H9 (cell line): ENCODE measurements at regions not wholly inside any gene's neighbourhood (a gene's known extent, or its start where the extent isn't known, plus 50 kb on each side); places are given as distances from the start of the nearest gene placed in this dataset.

Source experiments
- DNase-seq: peaks from one replicate; pipeline ENCODE4 v3.0.0-alpha.2; 2017
- H2AFZ ChIP-seq: one replicate; pipeline ENCODE4 v1.6.1; 2013; ENCODE audit warnings: mild to moderate bottlenecking, low read length, control low read depth, moderate library complexity
- H2AK5ac ChIP-seq: 2 replicates; pipeline ENCODE4 v1.6.1; 2013; ENCODE audit warnings: low read length, control low read depth, mixed read lengths; ENCODE audit not compliant: insufficient read length
- H2BK120ac ChIP-seq: one replicate; pipeline ENCODE4 v1.6.1; 2013; ENCODE audit warnings: low read depth, mild to moderate bottlenecking, low read length, control low read depth, inconsistent platforms; ENCODE audit not compliant: poor library complexity, severe bottlenecking
- H2BK12ac ChIP-seq: 2 replicates; pipeline ENCODE4 v1.6.1; 2013; ENCODE audit warnings: low read length, control low read depth, mixed read lengths, low read depth; ENCODE audit not compliant: insufficient read length
- H2BK15ac ChIP-seq: 2 replicates; pipeline ENCODE4 v1.6.1; 2013; ENCODE audit warnings: low read depth, low read length, control low read depth
- H2BK20ac ChIP-seq: one replicate; pipeline ENCODE4 v1.6.1; 2013; ENCODE audit warnings: low read depth, mild to moderate bottlenecking, low read length, control low read depth, inconsistent platforms; ENCODE audit not compliant: poor library complexity, severe bottlenecking
- H2BK5ac ChIP-seq: 2 replicates; pipeline ENCODE4 v1.6.1; 2013; ENCODE audit warnings: low read length, control low read depth, mixed read lengths; ENCODE audit not compliant: insufficient read length
- H3K14ac ChIP-seq: 2 replicates; pipeline ENCODE4 v1.6.1; 2013; ENCODE audit warnings: low read length, control low read depth; ENCODE audit not compliant: insufficient read depth
- H3K18ac ChIP-seq: 2 replicates; pipeline ENCODE4 v1.6.1; 2013; ENCODE audit warnings: low read depth, mild to moderate bottlenecking, mixed read lengths, low read length, control low read depth; ENCODE audit not compliant: insufficient read length
- H3K23ac ChIP-seq: 2 replicates; pipeline ENCODE4 v1.6.1; 2013; ENCODE audit warnings: low read length, control low read depth, mixed read lengths, low read depth; ENCODE audit not compliant: insufficient read length
- H3K23me2 ChIP-seq: 2 replicates; pipeline ENCODE4 v1.6.1; 2013; ENCODE audit warnings: low read depth, mild to moderate bottlenecking, mixed read lengths, low read length, control low read depth; ENCODE audit not compliant: insufficient read length, poor library complexity, severe bottlenecking
- H3K27ac ChIP-seq: 2 replicates; pipeline ENCODE4 v1.5.1; 2013; ENCODE audit warnings: low read length, control low read depth, mixed read lengths, low read depth; ENCODE audit not compliant: insufficient read length
- H3K27me3 ChIP-seq: 2 replicates; pipeline ENCODE4 v1.6.1; 2013; ENCODE audit warnings: low read length, control low read depth, inconsistent platforms; ENCODE audit not compliant: insufficient read depth
- H3K4ac ChIP-seq: 2 replicates; pipeline ENCODE4 v1.6.1; 2013; ENCODE audit warnings: low read depth, mild to moderate bottlenecking, control low read depth, inconsistent platforms, low read length, moderate library complexity
- H3K4me1 ChIP-seq: 2 replicates; pipeline ENCODE4 v1.6.1; 2013; ENCODE audit warnings: low read length, control low read depth, inconsistent platforms; ENCODE audit not compliant: insufficient read depth
- H3K4me2 ChIP-seq: 2 replicates; pipeline ENCODE4 v1.6.1; 2013; ENCODE audit warnings: low read length, control low read depth, mixed read lengths; ENCODE audit not compliant: insufficient read length, insufficient read depth
- H3K56ac ChIP-seq: 2 replicates; pipeline ENCODE4 v1.6.1; 2013; ENCODE audit warnings: low read depth, mild to moderate bottlenecking, mixed read lengths, low read length, control low read depth; ENCODE audit not compliant: insufficient read length
- H3K79me1 ChIP-seq: 2 replicates; pipeline ENCODE4 v1.6.1; 2013; ENCODE audit warnings: low read depth, mild to moderate bottlenecking, moderate library complexity, low read length, control low read depth, inconsistent platforms; ENCODE audit not compliant: insufficient read depth, poor library complexity, severe bottlenecking
- H3K79me2 ChIP-seq: 2 replicates; pipeline ENCODE4 v1.6.1; 2013; ENCODE audit warnings: low read length, control low read depth, inconsistent platforms; ENCODE audit not compliant: insufficient read depth
- H3K9ac ChIP-seq: 2 replicates; pipeline ENCODE4 v1.6.1; 2013; ENCODE audit warnings: low read length, control low read depth, mixed read lengths; ENCODE audit not compliant: insufficient read length; ENCODE audit errors: extremely low read depth
- H3K9me3 ChIP-seq: one replicate; pipeline ENCODE4 v1.6.1; 2013; ENCODE audit warnings: low read depth, low read length, inconsistent platforms; ENCODE audit not compliant: control insufficient read depth
- H3T11ph ChIP-seq: one replicate; pipeline ENCODE4 v1.6.1; 2013; ENCODE audit warnings: mild to moderate bottlenecking, low read length, control low read depth, inconsistent platforms
- H4K20me1 ChIP-seq: one replicate; pipeline ENCODE4 v1.6.1; 2013; ENCODE audit not compliant: control insufficient read depth, insufficient read length, insufficient read depth
- H4K5ac ChIP-seq: 2 replicates; pipeline ENCODE4 v1.6.1; 2013; ENCODE audit warnings: low read depth, mild to moderate bottlenecking, mixed read lengths, low read length, control low read depth; ENCODE audit not compliant: insufficient read length
- H4K8ac ChIP-seq: replicated peaks from 2 replicates; pipeline ENCODE4 v1.6.1; 2013; ENCODE audit warnings: low read length, control low read depth, mixed read lengths, low read depth; ENCODE audit not compliant: insufficient read length
- H4K91ac ChIP-seq: 2 replicates; pipeline ENCODE4 v1.6.1; 2013; ENCODE audit warnings: low read depth, mild to moderate bottlenecking, moderate library complexity, mixed read lengths, low read length, control low read depth; ENCODE audit not compliant: insufficient read length
- H3K27ac Mint-ChIP-seq, 3 experiments: 2 replicates in 2 of 3; 3 replicates in 1 of 3; pipeline ENCODE4 v1.8.0; 2020 to 2021; ENCODE audit warnings: mixed read lengths in 3 of 3, mild to moderate bottlenecking in 1 of 3, moderate library complexity in 1 of 3
- H3K27me3 Mint-ChIP-seq: 2 replicates; pipeline ENCODE4 v1.8.0; 2021; ENCODE audit warnings: low read depth, mild to moderate bottlenecking, moderate library complexity, mixed read lengths
- H3K36me3 Mint-ChIP-seq, 3 experiments: 2 replicates in 2 of 3; 3 replicates in 1 of 3; pipeline ENCODE4 v1.8.0; 2020 to 2021; ENCODE audit warnings: low read depth in 3 of 3, mixed read lengths in 3 of 3; ENCODE audit not compliant: insufficient read depth in 1 of 3
- H3K4me1 Mint-ChIP-seq, 2 experiments: 2 replicates each; pipeline ENCODE4 v1.8.0; 2020; ENCODE audit warnings: mixed read lengths in 2 of 2
- H3K4me3 Mint-ChIP-seq, 2 experiments: 2 replicates in 1 of 2; 3 replicates in 1 of 2; pipeline ENCODE4 v1.8.0; 2020 to 2021; ENCODE audit warnings: mild to moderate bottlenecking in 2 of 2, mixed read lengths in 2 of 2, moderate library complexity in 1 of 2
- H3K9me3 Mint-ChIP-seq, 2 experiments: 2 replicates in 1 of 2; 3 replicates in 1 of 2; pipeline ENCODE4 v1.8.0; 2020; ENCODE audit warnings: mild to moderate bottlenecking in 2 of 2, mixed read lengths in 2 of 2, moderate library complexity in 1 of 2
- WGBS: extraction: QIAGEN DNeasy Blood & Tissue Kit; methylation state at CpG from one replicate; pipeline ENCODE4 v1.1.7; 2013; ENCODE audit warnings: missing lambda C conversion rate, low lambda C conversion rate, mixed read lengths; ENCODE audit not compliant: insufficient read length; ENCODE audit errors: extremely low coverage; 5-methylcytosine and 5-hydroxymethylcytosine counted together
- TF ChIP-seq, protein P1 (sequence below): fragments of 200-600 bp; sonication (generic); conservative IDR thresholded peaks from 3 replicates; pipeline ENCODE4 v1.8.0; 2021; ENCODE audit warnings: antibody characterized with exemption, mild to moderate bottlenecking

DNA sequence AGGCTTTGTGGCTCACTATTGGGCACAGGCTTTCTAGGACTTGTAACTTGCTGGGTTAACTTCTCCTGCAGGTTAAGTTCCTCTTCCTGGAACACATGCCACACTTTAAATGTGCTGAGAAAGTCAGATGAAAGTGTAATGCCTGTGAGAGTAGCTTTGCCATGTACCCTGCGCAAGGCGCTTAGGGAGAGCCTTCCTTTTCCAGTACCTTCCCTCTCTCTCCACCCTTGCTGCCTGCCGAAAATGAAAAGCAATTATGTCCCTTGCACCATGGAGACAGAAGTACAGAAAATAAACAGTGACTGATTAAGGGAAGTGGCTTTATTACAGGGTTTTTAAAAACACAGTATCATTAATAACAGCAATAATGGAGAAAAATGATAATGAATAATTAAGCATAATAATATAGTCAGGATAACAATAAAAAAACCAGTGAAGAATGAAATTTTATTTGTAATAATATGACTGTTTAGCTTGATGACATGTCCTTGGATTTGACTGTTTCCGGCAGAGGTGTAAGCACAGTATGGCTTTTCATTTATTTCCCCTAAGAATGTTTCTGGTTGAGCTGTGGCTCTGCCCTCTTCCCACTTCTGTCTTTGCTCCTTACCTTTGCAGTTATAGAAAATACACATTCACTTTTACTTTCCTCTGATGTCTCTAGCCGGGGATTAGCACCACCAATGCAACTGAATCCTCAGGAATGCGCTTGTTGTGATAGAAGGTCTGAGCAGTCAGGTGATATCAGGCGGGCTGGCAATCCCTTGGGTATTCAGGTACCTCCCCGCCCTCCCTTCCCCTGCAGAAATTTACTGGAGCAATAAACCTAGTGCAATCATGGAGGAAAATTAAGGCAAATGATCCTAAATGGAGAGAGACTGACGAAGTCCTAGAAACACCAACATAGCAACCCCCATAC, 472.3 kb upstream of the CITED2 start:
- Histone ChIP-seq H2BK15ac (no peak overlapping the region), H4K5ac (no peak overlapping the region), H3K27ac (no peak overlapping the region), H3K18ac (no peak overlapping the region), H3K23me2 (no peaks in the 10 kb centered on the region), H2BK20ac (no peak overlapping the region), H3K23ac (no peak overlapping the region), H3K9me3 (no peaks in the 10 kb centered on the region), H2BK12ac (no peak overlapping the region), H4K20me1 (no peaks in the 10 kb centered on the region), H3K4ac (no peak overlapping the region), H3K79me1 (no peaks in the 10 kb centered on the region), H4K8ac (no peak overlapping the region), H3K14ac (no peak overlapping the region), H2BK5ac (no peak overlapping the region), H3K4me2 (no peak overlapping the region), H3K9ac (no peak overlapping the region), H3K4me1 (no peaks in the 10 kb centered on the region), H3K56ac (no peak overlapping the region), H2AK5ac (no peak overlapping the region), H3K27me3 (no peaks in the 10 kb centered on the region), H4K91ac (no peak overlapping the region), H2BK120ac (no peak overlapping the region), H2AFZ (no peak overlapping the region), H3K79me2 (no peaks in the 10 kb centered on the region), H3T11ph (no peak overlapping the region)
- peak; percentile 41 for DNase-seq
- Mint-ChIP-seq H3K36me3 (peaks cover 0 to 14% (median 0%) of the 10 kb centered on the region in 3 experiments; a peak in 2 of 7 replicates), H3K27me3 (no peaks in the 10 kb centered on the region; the same call in 1 of the 2 replicates), H3K27ac (peak overlapping the region in 2 of 3 experiments; percentile 6 to 52; a peak in 3 of 7 replicates), H3K4me1 (peaks cover 13 to 15% of the 10 kb centered on the region in 2 experiments), H3K4me3 (no peak overlapping the region), H3K9me3 (peaks cover 3 to 7% of the 10 kb centered on the region in 2 experiments; a peak in 3 of 5 replicates)
- no CpG with 5 or more reads among the region's 9 CpGs for WGBS
- TF ChIP-seq, protein P1, sequence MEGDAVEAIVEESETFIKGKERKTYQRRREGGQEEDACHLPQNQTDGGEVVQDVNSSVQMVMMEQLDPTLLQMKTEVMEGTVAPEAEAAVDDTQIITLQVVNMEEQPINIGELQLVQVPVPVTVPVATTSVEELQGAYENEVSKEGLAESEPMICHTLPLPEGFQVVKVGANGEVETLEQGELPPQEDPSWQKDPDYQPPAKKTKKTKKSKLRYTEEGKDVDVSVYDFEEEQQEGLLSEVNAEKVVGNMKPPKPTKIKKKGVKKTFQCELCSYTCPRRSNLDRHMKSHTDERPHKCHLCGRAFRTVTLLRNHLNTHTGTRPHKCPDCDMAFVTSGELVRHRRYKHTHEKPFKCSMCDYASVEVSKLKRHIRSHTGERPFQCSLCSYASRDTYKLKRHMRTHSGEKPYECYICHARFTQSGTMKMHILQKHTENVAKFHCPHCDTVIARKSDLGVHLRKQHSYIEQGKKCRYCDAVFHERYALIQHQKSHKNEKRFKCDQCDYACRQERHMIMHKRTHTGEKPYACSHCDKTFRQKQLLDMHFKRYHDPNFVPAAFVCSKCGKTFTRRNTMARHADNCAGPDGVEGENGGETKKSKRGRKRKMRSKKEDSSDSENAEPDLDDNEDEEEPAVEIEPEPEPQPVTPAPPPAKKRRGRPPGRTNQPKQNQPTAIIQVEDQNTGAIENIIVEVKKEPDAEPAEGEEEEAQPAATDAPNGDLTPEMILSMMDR, result no peak
